Esophagus muscularis mucosa (tissue), 4 donors: ENCODE measurements at regions not wholly inside any gene's neighbourhood (a gene's known extent, or its start where the extent isn't known, plus 50 kb on each side); places are given as distances from the start of the nearest gene placed in this dataset.

ENCODE experiments used
- CTCF ChIP-seq, 3 experiments: fragments of 200-600 bp in 2 of 3; fragments of 450-650 bp in 1 of 3; sonication (generic) in 2 of 3; IDR thresholded peaks; one replicate each; pipeline ENCODE4 v1.5.1; 2017 to 2019; ENCODE audit warnings: antibody characterized with exemption in 3 of 3, mild to moderate bottlenecking in 2 of 3, moderate library complexity in 1 of 3
- EP300 ChIP-seq: sonication (generic); formaldehyde crosslinking; IDR thresholded peaks from one replicate; pipeline ENCODE4 v1.6.1; 2017; ENCODE audit warnings: antibody characterized with exemption
- POLR2A ChIP-seq: fragments of 450-650 bp; IDR thresholded peaks from one replicate; pipeline ENCODE4 v1.6.1; 2017; ENCODE audit warnings: antibody characterized with exemption, moderate library complexity, mild to moderate bottlenecking, low read depth

GRCh38 chr2:19022334-19022733 is 336.1 kb downstream of the OSR1 start:
- no peak for TF ChIP-seq CTCF (IDR thresholded peaks at IDR 0.05)
- no peak for TF ChIP-seq POLR2A
- TF ChIP-seq EP300: no peak
